Fibroblast of villous mesenchyme (primary cell): ENCODE measurements at regions not wholly inside any gene's neighbourhood (a gene's known extent, or its start where the extent isn't known, plus 50 kb on each side); places are given as distances from the start of the nearest gene placed in this dataset.

Source experiments
- DNase-seq: peaks from one replicate; pipeline ENCODE4 v3.0.0-alpha.2; 2010; ENCODE audit warnings: low read depth
- H3K4me3 ChIP-seq: 2 replicates; pipeline ENCODE4 v1.5.1; 2011; ENCODE audit warnings: low read depth, mild to moderate bottlenecking, low read length
- CTCF ChIP-seq: IDR thresholded peaks from 2 replicates; pipeline ENCODE4 v1.5.1; 2012; ENCODE audit warnings: low read depth, mild to moderate bottlenecking, low read length; ENCODE audit not compliant: insufficient read depth

- DNase-seq, result no peak
- TF ChIP-seq CTCF, result no peak
- no peak overlapping the region for H3K4me3 ChIP-seq
Observed at GRCh38 chr2:217337771-217338170, 477.9 kb upstream of the TNP1 start.

GRCh38 chr2:217336694-217337093 lies 476.8 kb upstream of the TNP1 start:
- DNase-seq, result no peak
- H3K4me3 ChIP-seq, result no peak overlapping the region
- no peak for TF ChIP-seq CTCF

- no peak for TF ChIP-seq CTCF
- no peak overlapping the region for H3K4me3 ChIP-seq
- peak; percentile 30 for DNase-seq
Observed at GRCh38 chr2:217335341-217335966, 475.6 kb upstream of the TNP1 start.

- no peak for DNase-seq
- TF ChIP-seq CTCF, result no peak
Observed at GRCh38 chr2:217334561-217334960, 474.7 kb upstream of the TNP1 start.

GRCh38 chr2:217332866-217333265 lies 473.0 kb upstream of the TNP1 start:
- TF ChIP-seq CTCF, result no peak
- DNase-seq, result no peak
- H3K4me3 ChIP-seq, result no peak overlapping the region

More at GRCh38 chr2:217334561-217334960, 474.7 kb upstream of the TNP1 start:
- H3K4me3 ChIP-seq, result no peak overlapping the region

GRCh38 chr2:217332417-217332791 lies 472.5 kb upstream of the TNP1 start:
- TF ChIP-seq CTCF, result no peak
- no peak for DNase-seq
- no peak overlapping the region for H3K4me3 ChIP-seq
